Transverse colon (tissue), 4 donors: ENCODE measurements at regions not wholly inside any gene's neighbourhood (a gene's known extent, or its start where the extent isn't known, plus 50 kb on each side); places are given as distances from the start of the nearest gene placed in this dataset.

ENCODE experiments used
- DNase-seq: peaks from one replicate; pipeline ENCODE4 v3.0.0-alpha.2; 2019
- H3K27ac ChIP-seq, 4 donors: fragments of 200-600 bp; sonication (generic); 2 replicates each; pipeline ENCODE4 v1.5.1; 2016 to 2018; ENCODE audit warnings: inconsistent platforms in 4 of 4
- H3K27me3 ChIP-seq: fragments of 200-600 bp; sonication (generic); 2 replicates; pipeline ENCODE4 v1.5.1; 2017; ENCODE audit warnings: inconsistent platforms
- H3K36me3 ChIP-seq, 4 donors: fragments of 200-600 bp; sonication (generic); 2 replicates each; pipeline ENCODE4 v1.5.1; 2017 to 2019; ENCODE audit warnings: inconsistent platforms in 4 of 4
- H3K4me1 ChIP-seq, 4 donors: fragments of 200-600 bp; sonication (generic); 2 replicates each; pipeline ENCODE4 v1.5.1; 2017 to 2020; ENCODE audit warnings: inconsistent platforms in 4 of 4
- H3K4me3 ChIP-seq, 4 donors: fragments of 200-600 bp; sonication (generic); 1 replicate in 1 of 4; 2 replicates in 3 of 4; pipeline versions ENCODE4 v1.5.1 to v1.6.1; 2017 to 2019; ENCODE audit warnings: inconsistent platforms in 4 of 4
- H3K9me3 ChIP-seq, 2 donors: fragments of 200-600 bp; sonication (generic); 2 replicates each; pipeline ENCODE4 v1.5.1; 2017 to 2019; ENCODE audit warnings: inconsistent platforms in 2 of 2
- EP300 ChIP-seq: sonication (generic); formaldehyde crosslinking; IDR thresholded peaks from one replicate; pipeline ENCODE4 v1.6.1; 2017; ENCODE audit warnings: antibody characterized with exemption, low read depth
- POLR2A ChIP-seq: fragments of 450-650 bp; IDR thresholded peaks from one replicate; pipeline ENCODE4 v1.6.1; 2016; ENCODE audit warnings: antibody characterized with exemption, mild to moderate bottlenecking, moderate library complexity
- POLR2AphosphoS5 ChIP-seq, 3 donors: sonication (generic); formaldehyde crosslinking; IDR thresholded peaks; one replicate each; pipeline ENCODE4 v1.6.1; 2016; ENCODE audit warnings: antibody characterized with exemption in 3 of 3
- WGBS, 2 donors: methylation state at CpG; one replicate each; pipeline ENCODE4 v1.1.5; 2018; ENCODE audit warnings: low coverage in 1 of 2; 5-methylcytosine and 5-hydroxymethylcytosine counted together
- in situ Hi-C, 4 donors: fragments of 200-750 bp; cut with MboI; loops; one replicate each; pipeline versions ENCODE4 v1.15.0 to v1.15.1; 2017; ENCODE audit warnings: low sequenced_read_pairs in 3 of 4, low pct_ligation_motif_present in 1 of 4, low pct_unique_long_range_greater_than_20kb in 1 of 4
- intact Hi-C: fragments of 100-400 bp; cut with DNase I; formaldehyde crosslinking; loops from one replicate; pipeline ENCODE4 v1.15.1; 2023; ENCODE audit warnings: low total_unique reads
- TF ChIP-seq, protein P1 (sequence below), 5 experiments: fragments of 200-600 bp in 3 of 5; fragments of 450-650 bp in 2 of 5; sonication (generic) in 3 of 5; IDR thresholded peaks; 1 replicate in 2 of 5; 2 replicates in 3 of 5; pipeline ENCODE4 v1.5.1; 2016 to 2017; ENCODE audit warnings: antibody characterized with exemption in 5 of 5, inconsistent platforms in 3 of 5, mild to moderate bottlenecking in 2 of 5, moderate library complexity in 1 of 5

DNA sequence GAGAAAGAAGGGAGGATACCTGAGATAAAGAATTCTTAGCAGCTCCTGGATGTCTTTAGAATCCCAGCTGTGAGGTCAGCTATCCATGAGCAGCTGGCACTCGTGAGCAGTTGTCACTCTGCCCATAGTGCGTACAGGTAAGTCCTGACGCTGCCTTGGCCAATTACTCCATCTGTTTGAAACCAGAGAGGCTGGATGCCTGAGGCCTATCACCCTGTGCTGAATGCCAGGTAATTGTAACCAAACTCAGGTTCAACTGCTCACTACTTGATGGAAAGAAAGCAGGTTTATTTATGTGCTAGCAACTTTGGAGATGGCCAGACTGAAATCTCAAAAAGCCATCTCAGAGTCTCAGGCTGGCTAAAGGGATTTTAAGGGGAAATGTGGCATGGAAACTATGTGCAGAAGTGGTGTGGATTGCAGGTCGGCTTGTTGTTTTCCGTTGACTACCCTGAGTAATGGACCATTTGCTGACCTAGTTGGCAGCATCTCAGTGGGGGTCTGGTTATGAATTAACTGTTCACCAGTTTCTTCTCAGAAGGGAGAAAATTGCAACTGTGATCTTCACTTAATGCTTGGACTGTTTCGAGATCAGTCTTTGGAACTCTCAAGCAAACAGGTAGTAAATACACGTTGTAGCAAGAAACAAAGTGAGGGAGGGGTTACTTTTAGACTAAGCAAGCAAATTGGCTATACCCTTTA, 1614.0 kb upstream of the PCDH10 start:
- no peak for DNase-seq
- intact Hi-C loops (no loop called here), in situ Hi-C loops (no loop called here)
- TF ChIP-seq EP300: no peak
- TF ChIP-seq POLR2A: no peak
- no peak for TF ChIP-seq POLR2AphosphoS5 (IDR thresholded peaks at IDR 0.05)
- TF ChIP-seq, protein P1, sequence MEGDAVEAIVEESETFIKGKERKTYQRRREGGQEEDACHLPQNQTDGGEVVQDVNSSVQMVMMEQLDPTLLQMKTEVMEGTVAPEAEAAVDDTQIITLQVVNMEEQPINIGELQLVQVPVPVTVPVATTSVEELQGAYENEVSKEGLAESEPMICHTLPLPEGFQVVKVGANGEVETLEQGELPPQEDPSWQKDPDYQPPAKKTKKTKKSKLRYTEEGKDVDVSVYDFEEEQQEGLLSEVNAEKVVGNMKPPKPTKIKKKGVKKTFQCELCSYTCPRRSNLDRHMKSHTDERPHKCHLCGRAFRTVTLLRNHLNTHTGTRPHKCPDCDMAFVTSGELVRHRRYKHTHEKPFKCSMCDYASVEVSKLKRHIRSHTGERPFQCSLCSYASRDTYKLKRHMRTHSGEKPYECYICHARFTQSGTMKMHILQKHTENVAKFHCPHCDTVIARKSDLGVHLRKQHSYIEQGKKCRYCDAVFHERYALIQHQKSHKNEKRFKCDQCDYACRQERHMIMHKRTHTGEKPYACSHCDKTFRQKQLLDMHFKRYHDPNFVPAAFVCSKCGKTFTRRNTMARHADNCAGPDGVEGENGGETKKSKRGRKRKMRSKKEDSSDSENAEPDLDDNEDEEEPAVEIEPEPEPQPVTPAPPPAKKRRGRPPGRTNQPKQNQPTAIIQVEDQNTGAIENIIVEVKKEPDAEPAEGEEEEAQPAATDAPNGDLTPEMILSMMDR (IDR thresholded peaks at IDR 0.05): no peak
- no peaks in the 10 kb centered on the region for H3K9me3 ChIP-seq
- H3K4me1 ChIP-seq: no peaks in the 10 kb centered on the region
- no peak overlapping the region for H3K4me3 ChIP-seq
- no peaks in the 10 kb centered on the region for H3K27me3 ChIP-seq
- 83 to 87% methylated on average over 3 to 7 of the region's 7 CpGs for WGBS, 2 donors
- H3K27ac ChIP-seq: no peak overlapping the region
- H3K36me3 ChIP-seq: no peaks in the 10 kb centered on the region

DNA sequence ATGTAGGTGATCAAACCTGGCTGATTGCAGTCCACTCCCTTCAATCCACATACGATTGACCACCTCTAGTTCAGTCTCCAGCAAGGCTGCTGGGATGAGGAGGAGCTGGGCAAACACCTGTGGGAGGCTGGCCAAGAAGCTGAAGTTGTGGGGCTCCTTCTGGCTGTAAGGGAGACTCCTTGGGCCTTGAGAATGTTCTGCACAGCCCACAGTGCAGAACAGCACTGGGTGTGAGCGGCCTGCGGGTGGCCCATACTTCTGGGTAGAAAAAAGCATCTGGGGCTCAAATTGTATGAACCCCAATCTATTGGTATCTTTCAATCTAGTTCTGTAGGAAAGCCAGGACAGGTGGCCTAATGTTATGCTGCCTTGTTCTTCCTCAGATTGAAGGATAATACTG, 1608.8 kb upstream of the PCDH10 start:
- H3K27me3 ChIP-seq: no peaks in the 10 kb centered on the region
- no peaks in the 10 kb centered on the region for H3K9me3 ChIP-seq
- H3K4me1 ChIP-seq: no peaks in the 10 kb centered on the region
- intact Hi-C loops (no loop called here), in situ Hi-C loops (no loop called here)
- TF ChIP-seq POLR2A (no peak), EP300 (no peak), POLR2AphosphoS5 (IDR thresholded peaks at IDR 0.05) (no peak)
- TF ChIP-seq, protein P1 (IDR thresholded peaks at IDR 0.05): no peak
- no peak overlapping the region for H3K4me3 ChIP-seq
- H3K27ac ChIP-seq: no peak overlapping the region
- WGBS, 2 donors: 80 to 82% methylated on average over 1 to 3 of the region's 3 CpGs
- no peaks in the 10 kb centered on the region for H3K36me3 ChIP-seq
- DNase-seq: no peak

DNA sequence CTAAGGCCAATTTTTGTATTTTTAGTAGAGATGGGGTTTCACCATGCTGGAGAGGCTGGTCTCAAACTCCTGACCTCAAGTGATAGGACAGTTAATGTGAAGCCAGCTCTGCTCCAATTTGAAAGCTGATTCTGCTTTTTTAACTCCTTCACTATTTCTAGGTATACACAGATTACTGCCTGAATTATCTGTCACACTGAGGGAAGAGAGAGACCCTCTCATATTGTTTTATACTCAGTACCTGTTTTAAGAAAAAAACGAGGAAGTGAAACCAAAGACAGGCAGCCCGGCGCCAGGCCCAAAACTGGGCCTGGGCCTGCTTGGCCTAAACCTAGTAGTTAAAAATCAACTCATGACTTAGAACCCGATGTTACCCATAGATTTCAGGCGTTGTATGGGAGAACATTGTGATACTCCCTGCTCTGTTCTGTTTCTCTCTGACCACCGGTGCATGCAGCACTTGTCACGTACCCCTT, 1601.5 kb upstream of the PCDH10 start:
- TF ChIP-seq, protein P1 (IDR thresholded peaks at IDR 0.05): no peak
- no peak for TF ChIP-seq POLR2A
- no peak for TF ChIP-seq EP300
- TF ChIP-seq POLR2AphosphoS5 (IDR thresholded peaks at IDR 0.05): no peak
- in situ Hi-C loops (no loop called here), intact Hi-C loops (no loop called here)
- Histone ChIP-seq H3K36me3 (no peaks in the 10 kb centered on the region), H3K4me3 (no peak overlapping the region), H3K27ac (no peak overlapping the region), H3K4me1 (no peaks in the 10 kb centered on the region), H3K27me3 (no peaks in the 10 kb centered on the region), H3K9me3 (no peaks in the 10 kb centered on the region)
- 76 to 87% methylated on average over 7 of the region's 7 CpGs for WGBS, 2 donors
- no peak for DNase-seq

DNA sequence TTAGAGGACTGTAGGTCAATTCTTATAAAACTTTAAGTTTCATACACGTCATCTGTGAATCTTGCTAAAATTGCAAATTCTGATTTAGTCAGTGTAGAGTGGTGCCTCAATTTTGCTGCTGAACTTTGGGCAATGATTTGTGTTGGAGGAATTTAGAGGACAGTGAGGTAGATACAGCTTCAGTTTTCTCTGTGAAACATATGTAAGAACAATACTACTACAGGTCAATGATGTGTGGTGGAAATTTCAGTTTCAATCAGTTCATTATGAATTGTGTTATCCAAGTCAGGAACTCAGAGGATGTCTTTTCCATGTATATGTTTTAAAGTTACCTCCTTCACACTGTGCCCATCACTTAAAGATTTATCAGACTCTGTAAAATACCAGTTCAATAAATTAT, 1597.8 kb upstream of the PCDH10 start:
- TF ChIP-seq, protein P1 (IDR thresholded peaks at IDR 0.05): no peak
- TF ChIP-seq EP300 (no peak), POLR2AphosphoS5 (IDR thresholded peaks at IDR 0.05) (no peak), POLR2A (no peak)
- in situ Hi-C loops (no loop called here), intact Hi-C loops (no loop called here)
- H3K9me3 ChIP-seq: no peaks in the 10 kb centered on the region
- H3K4me1 ChIP-seq: no peaks in the 10 kb centered on the region
- no peak for DNase-seq
- H3K27ac ChIP-seq: no peak overlapping the region
- no peak overlapping the region for H3K4me3 ChIP-seq
- WGBS, 2 donors: 84 to 85% methylated on average over 1 of the region's 1 CpG
- no peaks in the 10 kb centered on the region for H3K36me3 ChIP-seq
- H3K27me3 ChIP-seq: no peaks in the 10 kb centered on the region
